Osteocyte (in vitro differentiated cells): ENCODE measurements at regions not wholly inside any gene's neighbourhood (a gene's known extent, or its start where the extent isn't known, plus 50 kb on each side); places are given as distances from the start of the nearest gene placed in this dataset.

Experiments used
- DNase-seq: peaks from one replicate; pipeline ENCODE4 v3.0.0; 2021; ENCODE audit warnings: mixed read lengths; ENCODE audit not compliant: unreplicated experiment; ENCODE audit errors: extremely low spot score
- H3K27ac Mint-ChIP-seq: one replicate; pipeline ENCODE4 v1.8.0; 2021; ENCODE audit warnings: mild to moderate bottlenecking, mixed read lengths; ENCODE audit not compliant: unreplicated experiment
- H3K27me3 Mint-ChIP-seq: one replicate; pipeline ENCODE4 v1.8.0; 2021; ENCODE audit warnings: mixed read lengths; ENCODE audit not compliant: unreplicated experiment
- H3K36me3 Mint-ChIP-seq: one replicate; pipeline ENCODE4 v1.8.0; 2021; ENCODE audit warnings: mixed read lengths; ENCODE audit not compliant: unreplicated experiment
- H3K4me1 Mint-ChIP-seq: one replicate; pipeline ENCODE4 v1.8.0; 2021; ENCODE audit warnings: mixed read lengths; ENCODE audit not compliant: unreplicated experiment
- H3K4me3 Mint-ChIP-seq: one replicate; pipeline ENCODE4 v1.8.0; 2021; ENCODE audit warnings: mild to moderate bottlenecking, moderate library complexity, mixed read lengths; ENCODE audit not compliant: unreplicated experiment
- H3K9me3 Mint-ChIP-seq: one replicate; pipeline ENCODE4 v1.8.0; 2021; ENCODE audit warnings: mixed read lengths; ENCODE audit not compliant: unreplicated experiment
- TF ChIP-seq, protein P1 (sequence below): fragments of 200-600 bp; sonication (generic); IDR thresholded peaks from 2 replicates; pipeline ENCODE4 v1.5.0; 2021; ENCODE audit warnings: antibody characterized with exemption, mild to moderate bottlenecking, moderate library complexity

DNA sequence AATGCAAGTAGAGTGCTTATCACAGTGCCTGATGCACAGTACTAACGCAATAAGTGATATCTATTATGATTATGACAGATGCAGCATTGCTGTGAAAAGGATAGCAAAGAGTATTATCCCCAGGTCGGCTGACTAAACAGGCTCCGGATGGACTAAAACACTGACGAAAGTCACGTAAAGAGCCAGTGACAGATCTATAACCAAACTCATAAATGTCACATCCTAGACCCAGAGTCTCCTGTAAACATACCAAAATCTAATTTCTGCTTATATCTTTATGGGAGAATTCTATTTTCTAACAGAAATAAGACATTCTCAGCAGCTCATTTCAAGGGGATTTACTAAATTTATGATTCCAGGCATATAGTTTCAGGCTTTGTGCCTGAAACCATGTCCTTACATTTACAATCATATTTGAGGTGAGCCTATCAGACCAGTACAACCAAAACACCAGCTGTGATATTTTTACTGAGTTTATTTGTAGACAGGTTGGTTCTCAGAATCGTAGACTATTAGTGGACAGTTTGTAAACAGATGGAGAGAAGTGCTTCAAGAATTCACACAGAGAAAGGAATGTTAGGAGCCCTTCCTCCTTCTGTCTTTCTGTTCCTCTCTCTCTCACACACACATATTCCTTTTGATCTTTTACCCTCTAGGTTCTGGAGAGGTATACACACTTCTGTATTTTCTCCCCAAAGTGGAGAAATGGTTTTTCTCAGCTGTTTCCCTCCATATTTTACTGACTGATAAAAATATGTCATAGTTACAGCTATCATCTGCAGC is 52.4 kb upstream of the WDR26 start:
- Mint-ChIP-seq H3K4me3 (no peak overlapping the region), H3K27me3 (no peaks in the 10 kb centered on the region), H3K36me3 (peaks cover 9% of the 10 kb centered on the region), H3K9me3 (peaks cover 11% of the 10 kb centered on the region), H3K27ac (no peak overlapping the region), H3K4me1 (peaks cover 12% of the 10 kb centered on the region)
- TF ChIP-seq, protein P1, sequence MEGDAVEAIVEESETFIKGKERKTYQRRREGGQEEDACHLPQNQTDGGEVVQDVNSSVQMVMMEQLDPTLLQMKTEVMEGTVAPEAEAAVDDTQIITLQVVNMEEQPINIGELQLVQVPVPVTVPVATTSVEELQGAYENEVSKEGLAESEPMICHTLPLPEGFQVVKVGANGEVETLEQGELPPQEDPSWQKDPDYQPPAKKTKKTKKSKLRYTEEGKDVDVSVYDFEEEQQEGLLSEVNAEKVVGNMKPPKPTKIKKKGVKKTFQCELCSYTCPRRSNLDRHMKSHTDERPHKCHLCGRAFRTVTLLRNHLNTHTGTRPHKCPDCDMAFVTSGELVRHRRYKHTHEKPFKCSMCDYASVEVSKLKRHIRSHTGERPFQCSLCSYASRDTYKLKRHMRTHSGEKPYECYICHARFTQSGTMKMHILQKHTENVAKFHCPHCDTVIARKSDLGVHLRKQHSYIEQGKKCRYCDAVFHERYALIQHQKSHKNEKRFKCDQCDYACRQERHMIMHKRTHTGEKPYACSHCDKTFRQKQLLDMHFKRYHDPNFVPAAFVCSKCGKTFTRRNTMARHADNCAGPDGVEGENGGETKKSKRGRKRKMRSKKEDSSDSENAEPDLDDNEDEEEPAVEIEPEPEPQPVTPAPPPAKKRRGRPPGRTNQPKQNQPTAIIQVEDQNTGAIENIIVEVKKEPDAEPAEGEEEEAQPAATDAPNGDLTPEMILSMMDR, result no peak
- no peak for DNase-seq

DNA sequence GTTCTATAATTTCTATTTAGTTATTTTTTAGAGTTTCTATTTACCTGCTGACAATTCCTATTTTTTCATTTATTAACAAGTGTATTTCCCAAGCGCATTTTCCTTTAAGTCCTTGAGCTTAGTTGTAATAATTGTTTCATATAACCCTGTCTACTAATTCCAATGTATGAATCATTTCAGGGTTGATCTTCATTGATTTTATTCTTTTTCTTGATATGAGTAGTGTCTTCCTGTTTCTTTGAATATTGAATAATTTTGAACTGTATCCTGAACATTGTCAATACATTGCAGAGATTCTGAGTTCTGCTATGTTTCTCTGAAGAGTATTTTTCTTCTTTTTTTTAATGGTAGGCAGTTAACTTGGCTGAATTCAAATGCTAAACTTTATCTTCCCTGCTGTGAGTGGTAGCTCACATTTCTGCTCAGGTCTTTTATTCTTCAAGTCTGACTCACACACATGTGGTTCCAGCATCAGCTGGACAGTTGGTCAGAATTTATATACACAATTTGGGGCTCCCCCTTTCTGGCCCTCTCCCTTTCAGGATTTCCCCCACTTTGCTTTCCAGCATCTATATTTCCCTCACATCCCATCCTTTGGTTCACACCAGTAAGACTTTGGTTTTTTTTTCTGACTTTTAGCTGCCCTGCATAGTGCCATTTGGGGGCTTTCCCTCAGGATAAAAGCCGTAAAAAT is 54.4 kb upstream of the WDR26 start:
- no peak overlapping the region for H3K27ac Mint-ChIP-seq
- H3K4me1 Mint-ChIP-seq, result peaks cover 12% of the 10 kb centered on the region
- DNase-seq, result no peak
- H3K27me3 Mint-ChIP-seq, result no peaks in the 10 kb centered on the region
- H3K36me3 Mint-ChIP-seq, result peaks cover 9% of the 10 kb centered on the region
- TF ChIP-seq, protein P1, result no peak
- peaks cover 11% of the 10 kb centered on the region for H3K9me3 Mint-ChIP-seq
- no peak overlapping the region for H3K4me3 Mint-ChIP-seq

DNA sequence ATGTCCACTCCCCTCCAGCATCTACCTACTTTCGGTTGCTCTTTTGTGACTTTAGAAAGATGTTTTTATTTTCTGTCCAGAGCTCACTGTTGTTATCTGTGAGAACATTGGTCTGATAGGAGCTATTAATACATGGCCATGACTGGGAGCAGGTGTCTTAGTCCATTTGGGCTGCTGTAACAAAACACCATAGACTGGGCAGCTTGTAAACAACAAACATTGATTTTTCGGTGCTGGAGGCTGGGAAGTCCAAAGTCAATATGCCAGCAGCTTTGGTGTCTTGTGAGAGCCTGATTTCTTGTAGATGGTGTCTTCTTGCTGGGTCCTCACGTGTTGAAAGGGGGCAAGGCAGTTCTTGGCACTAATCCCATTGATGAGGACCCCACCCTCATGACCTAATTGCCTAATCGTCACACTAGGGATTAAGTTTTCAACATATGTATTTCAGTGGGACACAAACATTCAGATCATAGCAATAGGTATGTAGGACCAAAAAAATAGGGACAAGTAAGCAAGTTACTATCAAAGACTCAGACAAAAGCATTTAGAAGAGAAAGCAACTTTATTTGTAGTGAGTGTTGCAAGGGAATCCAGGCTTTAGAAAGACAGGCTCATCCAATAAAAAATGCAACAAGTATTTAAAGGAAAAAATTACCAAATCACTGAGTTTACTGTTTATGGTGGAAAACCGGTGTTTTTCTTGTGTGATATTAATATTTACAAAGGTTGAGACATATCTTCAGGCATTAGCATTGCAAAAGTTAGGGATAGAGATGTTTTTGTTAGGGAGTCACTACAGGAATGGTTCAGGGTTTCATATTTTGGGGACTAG is 55.2 kb upstream of the WDR26 start:
- no peak overlapping the region for H3K4me3 Mint-ChIP-seq
- H3K9me3 Mint-ChIP-seq, result peaks cover 8% of the 10 kb centered on the region
- H3K27me3 Mint-ChIP-seq, result no peaks in the 10 kb centered on the region
- peaks cover 12% of the 10 kb centered on the region for H3K4me1 Mint-ChIP-seq
- H3K27ac Mint-ChIP-seq, result no peak overlapping the region
- peaks cover 6% of the 10 kb centered on the region for H3K36me3 Mint-ChIP-seq
- DNase-seq, result no peak
- TF ChIP-seq, protein P1, result no peak

DNA sequence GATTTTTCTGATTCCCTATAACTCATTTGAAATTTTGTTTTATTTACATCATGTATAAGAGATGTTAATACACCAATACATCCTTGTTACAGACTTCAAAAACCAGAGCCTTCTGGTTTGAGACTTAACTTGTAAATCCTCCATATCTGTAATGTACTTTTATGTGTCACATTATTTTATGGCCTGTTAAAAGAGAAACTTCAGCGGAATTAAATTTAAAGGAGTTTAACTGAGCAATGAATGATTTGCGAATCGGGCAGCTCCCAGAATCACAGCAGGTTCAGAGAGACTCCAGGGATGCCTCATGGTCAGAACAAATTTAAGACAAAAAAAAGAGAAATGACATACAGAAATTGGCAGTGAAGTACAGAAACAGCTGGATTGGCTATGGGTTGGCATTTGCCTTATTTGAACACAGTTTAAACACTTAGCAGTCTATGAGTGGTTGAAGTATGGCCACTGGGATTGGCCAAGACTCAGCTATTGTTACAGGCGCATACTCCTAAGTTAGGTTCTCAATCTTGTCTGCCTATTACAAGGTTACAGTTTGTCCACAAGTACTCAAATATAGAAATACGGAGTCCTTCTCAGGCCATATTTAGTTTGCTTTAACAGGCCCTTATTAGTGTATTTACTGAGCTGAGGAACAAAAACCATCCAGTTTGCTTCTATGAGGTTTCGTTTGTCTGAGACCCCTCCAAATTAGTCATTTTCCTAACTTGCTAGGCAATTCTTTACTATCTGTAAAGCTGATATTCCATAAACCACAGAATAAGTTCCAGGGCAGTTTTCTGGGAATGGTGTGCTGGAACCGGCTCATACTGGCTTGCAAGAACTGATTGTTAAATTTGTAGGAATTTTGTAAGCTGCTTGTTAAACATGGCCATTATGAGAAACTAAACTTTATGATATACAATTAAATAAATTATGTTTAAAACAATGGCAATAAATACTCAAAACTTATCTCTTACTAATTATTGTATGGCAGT is 56.2 kb upstream of the WDR26 start:
- Mint-ChIP-seq H3K36me3 (peaks cover 6% of the 10 kb centered on the region), H3K27ac (no peak overlapping the region), H3K4me3 (no peak overlapping the region), H3K9me3 (peaks cover 8% of the 10 kb centered on the region), H3K4me1 (peaks cover 19% of the 10 kb centered on the region), H3K27me3 (no peaks in the 10 kb centered on the region)
- TF ChIP-seq, protein P1, result no peak
- no peak for DNase-seq
